SKM-1 treated with dmso at 0.1 percent for 144 hours (cell line): ENCODE measurements at regions not wholly inside any gene's neighbourhood (a gene's known extent, or its start where the extent isn't known, plus 50 kb on each side); places are given as distances from the start of the nearest gene placed in this dataset.
"Not testable (repeated sequence)": the region's sequence is repeated elsewhere in the genome, so short reads cannot be mapped to it uniquely, and the experiment has no call there.

ENCODE experiments used
- DNase-seq: peaks from one replicate; lab custom pipeline; 2025; ENCODE audit not compliant: unreplicated experiment; lab: John Stamatoyannopoulos, UW

- DNase-seq = no peak
These were observed 84.0 kb downstream of the FMO4 start for GRCh38 chr1:171397851-171398469.

GRCh38 chr1:171403393-171403792 is 81.9 kb upstream of the PRRC2C start:
- no peak for DNase-seq

- no peak for DNase-seq
These were observed 80.0 kb upstream of the PRRC2C start for GRCh38 chr1:171405391-171405714.

GRCh38 chr1:171413557-171413956 is 71.8 kb upstream of the PRRC2C start:
- DNase-seq = not testable (repeated sequence)

- DNase-seq = no peak
These were observed 66.8 kb upstream of the PRRC2C start for GRCh38 chr1:171418546-171418945.

- DNase-seq = no peak
These were observed 64.5 kb upstream of the PRRC2C start for GRCh38 chr1:171420810-171421209.

GRCh38 chr1:171421413-171422020 is 63.8 kb upstream of the PRRC2C start:
- no peak for DNase-seq

- no peak for DNase-seq
These were observed 62.8 kb upstream of the PRRC2C start for GRCh38 chr1:171422511-171422910.

- no peak for DNase-seq
These were observed 60.8 kb upstream of the PRRC2C start for GRCh38 chr1:171424494-171424893.

GRCh38 chr1:171426645-171427044 is 58.7 kb upstream of the PRRC2C start:
- DNase-seq = no peak

GRCh38 chr1:171427852-171428471 is 57.4 kb upstream of the PRRC2C start:
- no peak for DNase-seq

- DNase-seq = peak; percentile 87
These were observed 56.2 kb upstream of the PRRC2C start for GRCh38 chr1:171429137-171429536.

- no peak for DNase-seq
These were observed 53.3 kb upstream of the PRRC2C start for GRCh38 chr1:171431994-171432393.

GRCh38 chr1:171432473-171432872 is 52.9 kb upstream of the PRRC2C start:
- DNase-seq = no peak

- DNase-seq = no peak
These were observed 51.9 kb upstream of the PRRC2C start for GRCh38 chr1:171433451-171433850.

GRCh38 chr1:171434717-171435346 is 50.5 kb upstream of the PRRC2C start:
- DNase-seq = peak; percentile 67
